Coronary artery (tissue), 2 donors: ENCODE measurements at regions not wholly inside any gene's neighbourhood (a gene's known extent, or its start where the extent isn't known, plus 50 kb on each side); places are given as distances from the start of the nearest gene placed in this dataset.
A peak's percentile ranks its signal among the peaks of the same experiment; 100 is the strongest.

Experiments
- DNase-seq: peaks from one replicate; pipeline ENCODE4 v3.0.0-alpha.2; 2017; ENCODE audit warnings: low spot score
- H3K27ac ChIP-seq, 2 donors: fragments of 200-600 bp; sonication (generic); one replicate each; pipeline ENCODE4 v1.5.1; 2016 to 2019
- H3K4me3 ChIP-seq: fragments of 200-600 bp; sonication (generic); 2 replicates; pipeline ENCODE4 v1.5.1; 2016; ENCODE audit warnings: mild to moderate bottlenecking, moderate library complexity
- CTCF ChIP-seq: fragments of 200-600 bp; sonication (generic); IDR thresholded peaks from one replicate; pipeline ENCODE4 v1.5.1; 2019; ENCODE audit warnings: antibody characterized with exemption

- DNase-seq: no peak
- no peak for TF ChIP-seq CTCF
- Histone ChIP-seq H3K27ac (peak overlapping the region in 1 of 2 donors; percentile 75), H3K4me3 (no peak overlapping the region)
These were observed 84.8 kb downstream of the ING1 start for GRCh38 chr13:110798081-110798994.

- Histone ChIP-seq H3K4me3 (peak overlapping the region; percentile 56), H3K27ac (peak overlapping the region; percentile 58 to 75)
- no peak for TF ChIP-seq CTCF
- no peak for DNase-seq
These were observed 86.0 kb downstream of the ING1 start for GRCh38 chr13:110799246-110800236.

- no peak for TF ChIP-seq CTCF
- DNase-seq: no peak
- Histone ChIP-seq H3K4me3 (no peak overlapping the region), H3K27ac (no peak overlapping the region)
These were observed 87.5 kb downstream of the ING1 start for GRCh38 chr13:110801044-110801443.

GRCh38 chr13:110802260-110802659 lies 88.8 kb downstream of the ING1 start:
- no peak for TF ChIP-seq CTCF
- DNase-seq: no peak
- Histone ChIP-seq H3K27ac (no peak overlapping the region), H3K4me3 (no peak overlapping the region)

GRCh38 chr13:110806636-110807035 lies 93.1 kb downstream of the ING1 start:
- no peak for DNase-seq
- Histone ChIP-seq H3K27ac (no peak overlapping the region), H3K4me3 (no peak overlapping the region)
- TF ChIP-seq CTCF: no peak

- no peak overlapping the region for H3K4me3 ChIP-seq
- DNase-seq: no peak
- no peak overlapping the region for H3K27ac ChIP-seq
- no peak for TF ChIP-seq CTCF
These were observed 94.0 kb downstream of the ING1 start for GRCh38 chr13:110807546-110807945.
